ENCODE measurements at regions not wholly inside any gene's neighbourhood (a gene's known extent, or its start where the extent isn't known, plus 50 kb on each side); places are given as distances from the start of the nearest gene placed in this dataset.

DNA sequence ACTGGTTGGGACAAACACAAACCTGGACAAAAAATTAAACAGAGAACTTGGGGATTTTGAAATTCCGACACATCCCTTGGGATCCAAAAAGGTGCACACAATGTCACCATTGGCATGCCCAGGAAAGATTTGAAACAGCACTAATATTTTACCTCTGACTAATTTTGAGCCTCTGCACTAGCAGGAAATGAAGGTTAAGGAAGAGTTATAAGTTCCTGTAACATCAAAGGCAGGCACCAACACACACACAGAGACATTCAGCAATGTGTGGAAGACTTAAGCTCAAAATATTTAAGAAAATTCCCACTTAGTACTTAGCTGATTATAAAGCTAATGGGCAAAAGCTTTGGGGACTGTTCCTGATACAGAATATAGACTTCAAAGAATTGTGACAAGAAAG lies 247.0 kb downstream of the CDH9 start:
- DNase-seq (no peak), ATAC-seq (ENCODE audit: poor library complexity) (no peak)
- Histone ChIP-seq H3K4me1 (ENCODE audit: insufficient read depth, low read length) (no peaks in the 10 kb centered on the region), H3K4me3 (ENCODE audit: low read length) (no peak overlapping the region), H3K9me3 (ENCODE audit: control insufficient read depth in 1 of 2, insufficient read depth in 1 of 2, low read length in 2 of 2) (peaks cover 0 to 11% of the 10 kb centered on the region in 2 experiments), H3K36me3 (ENCODE audit: insufficient read depth, low read length) (no peaks in the 10 kb centered on the region), H3K27me3 (ENCODE audit: control insufficient read depth in 1 of 2, insufficient read depth in 2 of 2, low read length in 2 of 2) (no peaks in the 10 kb centered on the region), H3K27ac (ENCODE audit: low read depth in 1 of 2, low read length in 2 of 2) (no peak overlapping the region)
- ChIA-PET CTCF (no interaction called here), POLR2A (interaction anchor here (0.8 kb wide), 1 partner anchor 62 kb away, joined by 3 read pairs; no protein-coding TSS in a partner anchor)
- TF ChIP-seq, protein P1, sequence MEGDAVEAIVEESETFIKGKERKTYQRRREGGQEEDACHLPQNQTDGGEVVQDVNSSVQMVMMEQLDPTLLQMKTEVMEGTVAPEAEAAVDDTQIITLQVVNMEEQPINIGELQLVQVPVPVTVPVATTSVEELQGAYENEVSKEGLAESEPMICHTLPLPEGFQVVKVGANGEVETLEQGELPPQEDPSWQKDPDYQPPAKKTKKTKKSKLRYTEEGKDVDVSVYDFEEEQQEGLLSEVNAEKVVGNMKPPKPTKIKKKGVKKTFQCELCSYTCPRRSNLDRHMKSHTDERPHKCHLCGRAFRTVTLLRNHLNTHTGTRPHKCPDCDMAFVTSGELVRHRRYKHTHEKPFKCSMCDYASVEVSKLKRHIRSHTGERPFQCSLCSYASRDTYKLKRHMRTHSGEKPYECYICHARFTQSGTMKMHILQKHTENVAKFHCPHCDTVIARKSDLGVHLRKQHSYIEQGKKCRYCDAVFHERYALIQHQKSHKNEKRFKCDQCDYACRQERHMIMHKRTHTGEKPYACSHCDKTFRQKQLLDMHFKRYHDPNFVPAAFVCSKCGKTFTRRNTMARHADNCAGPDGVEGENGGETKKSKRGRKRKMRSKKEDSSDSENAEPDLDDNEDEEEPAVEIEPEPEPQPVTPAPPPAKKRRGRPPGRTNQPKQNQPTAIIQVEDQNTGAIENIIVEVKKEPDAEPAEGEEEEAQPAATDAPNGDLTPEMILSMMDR (IDR thresholded peaks at IDR 0.05) = no peak
- Mint-ChIP-seq H3K9me3 (peaks cover 14% of the 10 kb centered on the region), H3K4me3 (no peak overlapping the region), H3K27me3 (no peaks in the 10 kb centered on the region), H3K36me3 (ENCODE audit: low read depth) (no peaks in the 10 kb centered on the region), H3K27ac (no peak overlapping the region), H3K4me1 (ENCODE audit: low read depth) (no peaks in the 10 kb centered on the region)
- intact Hi-C loops (cut with DNase I, micrococcal nuclease) = no loop called here

DNA sequence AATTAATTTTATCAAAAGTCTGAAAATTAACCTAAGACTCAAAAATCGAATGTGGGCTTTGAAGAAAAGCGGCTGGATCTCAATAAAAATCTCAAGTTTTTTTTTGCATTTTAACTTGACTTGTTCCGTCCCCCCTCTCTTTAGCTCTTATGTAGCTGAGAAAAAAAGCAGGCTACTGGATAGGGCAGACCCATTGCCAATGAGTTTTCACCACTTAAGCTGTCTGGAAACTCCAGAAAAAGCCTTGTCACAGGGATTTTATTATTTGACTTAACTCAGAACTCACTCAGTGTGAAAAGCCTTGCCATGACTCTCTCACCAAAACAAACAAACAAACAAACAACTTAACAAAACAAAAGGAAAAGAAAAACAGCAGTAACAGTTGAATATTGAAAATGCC lies 247.4 kb downstream of the CDH9 start:
- CTCF ChIA-PET = no interaction called here
- H3K27me3 Mint-ChIP-seq = no peaks in the 10 kb centered on the region
- no peak for ATAC-seq (ENCODE audit: poor library complexity)
- peaks cover 12% of the 10 kb centered on the region for H3K9me3 Mint-ChIP-seq
- no peaks in the 10 kb centered on the region for H3K4me1 Mint-ChIP-seq (ENCODE audit: low read depth)
- Histone ChIP-seq H3K27me3 (ENCODE audit: control insufficient read depth in 1 of 2, insufficient read depth in 2 of 2, low read length in 2 of 2) (no peaks in the 10 kb centered on the region), H3K36me3 (ENCODE audit: insufficient read depth, low read length) (no peaks in the 10 kb centered on the region), H3K27ac (ENCODE audit: low read depth in 1 of 2, low read length in 2 of 2) (no peak overlapping the region), H3K4me1 (ENCODE audit: insufficient read depth, low read length) (no peaks in the 10 kb centered on the region), H3K9me3 (ENCODE audit: control insufficient read depth in 1 of 2, insufficient read depth in 1 of 2, low read length in 2 of 2) (peaks cover 0 to 11% of the 10 kb centered on the region in 2 experiments), H3K4me3 (ENCODE audit: low read length) (no peak overlapping the region)
- H3K27ac Mint-ChIP-seq = no peak overlapping the region
- intact Hi-C loops (cut with DNase I, micrococcal nuclease) = no loop called here
- no peak overlapping the region for H3K4me3 Mint-ChIP-seq
- TF ChIP-seq, protein P1 (IDR thresholded peaks at IDR 0.05) = no peak
- no peak for DNase-seq
- H3K36me3 Mint-ChIP-seq (ENCODE audit: low read depth) = no peaks in the 10 kb centered on the region
- POLR2A ChIA-PET = no interaction called here

DNA sequence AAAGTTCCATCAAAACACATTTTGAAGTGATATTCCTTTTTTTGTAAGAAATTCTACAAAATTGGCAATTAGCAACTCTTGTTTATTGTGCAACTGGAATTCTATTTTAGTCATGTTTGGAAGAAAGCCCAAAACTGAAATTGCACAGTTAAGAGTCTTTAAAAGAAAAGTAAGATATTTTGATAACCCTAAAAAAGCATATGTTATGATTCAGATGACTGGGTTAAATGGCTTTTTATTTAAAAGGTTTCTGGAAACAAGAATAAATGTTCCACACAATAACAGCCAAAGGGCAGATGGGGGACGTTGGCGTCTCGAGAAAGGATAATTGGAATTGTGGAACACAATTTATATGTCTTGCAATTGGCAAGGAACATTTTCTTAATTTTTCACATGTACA lies 275.2 kb downstream of the CDH9 start:
- no peak for ATAC-seq (ENCODE audit: poor library complexity)

More for the DNA sequence above, 275.2 kb downstream of the CDH9 start:
- no peaks in the 10 kb centered on the region for H3K27me3 ChIP-seq (ENCODE audit: control insufficient read depth in 1 of 2, insufficient read depth in 2 of 2, low read length in 2 of 2)
- CTCF ChIA-PET = no interaction called here
- no peak overlapping the region for H3K4me3 ChIP-seq (ENCODE audit: low read length)
- no peaks in the 10 kb centered on the region for H3K36me3 ChIP-seq (ENCODE audit: insufficient read depth, low read length)
- no peaks in the 10 kb centered on the region for H3K4me1 ChIP-seq (ENCODE audit: insufficient read depth, low read length)
- H3K27me3 Mint-ChIP-seq = no peaks in the 10 kb centered on the region
- intact Hi-C loops (cut with DNase I, micrococcal nuclease) = no loop called here
- H3K4me1 Mint-ChIP-seq (ENCODE audit: low read depth) = no peaks in the 10 kb centered on the region
- no peak overlapping the region for H3K27ac Mint-ChIP-seq
- H3K36me3 Mint-ChIP-seq (ENCODE audit: low read depth) = no peaks in the 10 kb centered on the region
- POLR2A ChIA-PET = no interaction called here
- no peak for DNase-seq
- H3K4me3 Mint-ChIP-seq = no peak overlapping the region
- no peaks in the 10 kb centered on the region for H3K9me3 ChIP-seq (ENCODE audit: control insufficient read depth in 1 of 2, insufficient read depth in 1 of 2, low read length in 2 of 2)
- TF ChIP-seq, protein P1 (IDR thresholded peaks at IDR 0.05) = no peak
- peaks cover 9% of the 10 kb centered on the region for H3K9me3 Mint-ChIP-seq
- no peak overlapping the region for H3K27ac ChIP-seq (ENCODE audit: low read depth in 1 of 2, low read length in 2 of 2)

Data from CD4-positive, alpha-beta T cell (primary cell).